GM12878 (cell line): ENCODE measurements at regions not wholly inside any gene's neighbourhood (a gene's known extent, or its start where the extent isn't known, plus 50 kb on each side); places are given as distances from the start of the nearest gene placed in this dataset.

Experiments
- ATAC-seq: fragments of 200-7000 bp; cut with Tn5 transposase; 3 replicates; pipeline ENCODE4 v1.9.1; 2020; ENCODE audit warnings: mild to moderate bottlenecking, moderate library complexity
- BruUV-seq: library from RNA; stranded (reverse); fragments of 400-500 nt; replicated peaks from 2 replicates; lab custom pipeline; 2021; lab: Mats Ljungman, UMichigan
- CTCF ChIA-PET: fragments of 300-600 bp; sonication (Branson Sonifier 250); formaldehyde crosslinking; extraction: SDS; loops from one replicate; lab custom pipeline; 2021; ENCODE audit warnings: inconsistent platforms; lab: Yijun Ruan, JAX
- POLR2A ChIA-PET: fragments of 350-600 bp; formaldehyde crosslinking; extraction: SDS; loops from one replicate; lab custom pipeline; 2021; ENCODE audit warnings: inconsistent platforms; lab: Charles Lee
- RAD21 ChIA-PET: fragments of 300-600 bp; sonication (Branson Sonifier 250); formaldehyde crosslinking; loops from one replicate; lab custom pipeline; 2023; ENCODE audit warnings: antibody characterized with exemption; ENCODE audit not compliant: unreplicated experiment; lab: Charles Lee
- SMC1A ChIA-PET: fragments of 300-600 bp; sonication (Branson Sonifier 250); formaldehyde crosslinking; loops from one replicate; lab custom pipeline; 2023; ENCODE audit not compliant: unreplicated experiment, uncharacterized antibody; lab: Charles Lee
- DNase-seq: peaks from one replicate; pipeline ENCODE4 v3.0.0-alpha.2; 2011; ENCODE audit warnings: low read depth, low spot score
- FAIRE-seq: peaks from 3 replicates; lab custom pipeline; 2011; peaks lifted over from hg19 to GRCh38; lab: Jason Lieb, UNC
- H2AFZ ChIP-seq: 2 replicates; pipeline ENCODE4 v1.6.0; 2011; ENCODE audit warnings: low read depth, low read length, control low read depth; ENCODE audit not compliant: control insufficient read depth
- H3K27ac ChIP-seq: 2 replicates; pipeline ENCODE4 v1.5.1; 2011; ENCODE audit warnings: control low read depth; ENCODE audit not compliant: control insufficient read depth, insufficient read depth
- H3K27me3 ChIP-seq, 2 experiments: replicated peaks in 1 of 2; 2 replicates each; pipeline versions ENCODE4 v1.6.0 to v1.6.1; 2011; ENCODE audit warnings: low read length in 1 of 2; ENCODE audit not compliant: control insufficient read depth in 2 of 2, insufficient read depth in 2 of 2
- H3K36me3 ChIP-seq, 2 experiments: 2 replicates each; pipeline ENCODE4 v1.5.1; 2011; ENCODE audit warnings: low read length in 1 of 2; ENCODE audit not compliant: control insufficient read depth in 2 of 2, insufficient read depth in 2 of 2
- H3K4me1 ChIP-seq: 2 replicates; pipeline ENCODE4 v1.6.1; 2011; ENCODE audit warnings: mild to moderate bottlenecking, low read length, moderate library complexity, mixed read lengths; ENCODE audit not compliant: control insufficient read depth, insufficient read depth
- H3K4me2 ChIP-seq: 2 replicates; pipeline ENCODE4 v1.6.0; 2011; ENCODE audit warnings: control low read depth; ENCODE audit not compliant: control insufficient read depth, insufficient read depth
- H3K4me3 ChIP-seq: fragments of 200-600 bp; sonication (generic); 2 replicates; pipeline ENCODE4 v1.5.1; 2016
- H3K79me2 ChIP-seq: 2 replicates; pipeline ENCODE4 v1.6.0; 2011; ENCODE audit warnings: low read length; ENCODE audit not compliant: control insufficient read depth, insufficient read depth
- H3K9ac ChIP-seq: 2 replicates; pipeline ENCODE4 v1.8.0; 2011; ENCODE audit warnings: low read length, control low read depth, mixed read lengths; ENCODE audit not compliant: control insufficient read depth, insufficient read depth
- H3K9me3 ChIP-seq: replicated peaks from 3 replicates; pipeline ENCODE4 v1.5.1; 2011; ENCODE audit warnings: mild to moderate bottlenecking, low read length; ENCODE audit not compliant: control insufficient read depth, insufficient read depth
- H4K20me1 ChIP-seq: 2 replicates; pipeline ENCODE4 v1.6.0; 2011; ENCODE audit not compliant: control insufficient read depth, insufficient read depth
- CREB1 ChIP-seq: IDR thresholded peaks from 2 replicates; pipeline ENCODE4 v1.6.1; 2012; ENCODE audit warnings: low read depth, mild to moderate bottlenecking, inconsistent platforms
- E4F1 ChIP-seq: fragments of 450-650 bp; IDR thresholded peaks from 2 replicates; pipeline ENCODE4 v1.6.1; 2018; ENCODE audit warnings: borderline replicate concordance, mild to moderate bottlenecking; ENCODE audit not compliant: partially characterized antibody
- HDAC6 ChIP-seq: fragments of 200-600 bp; sonication (generic); IDR thresholded peaks from one replicate; pipeline ENCODE4 v1.8.0; 2017; ENCODE audit warnings: antibody characterized with exemption; ENCODE audit not compliant: unreplicated experiment
- MEF2A ChIP-seq: IDR thresholded peaks from 2 replicates; pipeline ENCODE4 v1.6.1; 2011; ENCODE audit warnings: low read depth, mild to moderate bottlenecking, low read length, moderate library complexity; ENCODE audit not compliant: insufficient read depth
- MEF2B ChIP-seq: fragments of 450-650 bp; IDR thresholded peaks from 2 replicates; pipeline ENCODE4 v1.6.1; 2018; ENCODE audit warnings: mild to moderate bottlenecking, moderate library complexity; ENCODE audit not compliant: partially characterized antibody, poor library complexity, severe bottlenecking
- MTA3 ChIP-seq: IDR thresholded peaks from 2 replicates; pipeline ENCODE4 v1.6.1; 2012; ENCODE audit warnings: low read length, inconsistent platforms, borderline replicate concordance
- MYB ChIP-seq: fragments of 150-350 bp; IDR thresholded peaks from 2 replicates; pipeline ENCODE4 v1.6.1; 2014; ENCODE audit warnings: mild to moderate bottlenecking, low read depth, low read length, borderline replicate concordance
- NR2F1 ChIP-seq: fragments of 450-650 bp; conservative IDR thresholded peaks from 2 replicates; pipeline ENCODE4 v1.6.1; 2017; ENCODE audit warnings: mild to moderate bottlenecking
- RAD21 ChIP-seq: IDR thresholded peaks from 2 replicates; pipeline ENCODE4 v1.6.1; 2011; ENCODE audit warnings: mild to moderate bottlenecking, low read depth, low read length, moderate library complexity; ENCODE audit not compliant: insufficient read depth
- SKIL ChIP-seq: fragments of 450-650 bp; IDR thresholded peaks from 2 replicates; pipeline ENCODE4 v1.6.1; 2017; ENCODE audit warnings: mild to moderate bottlenecking, low read depth, inconsistent platforms; ENCODE audit not compliant: poor library complexity, severe bottlenecking
- SMARCA5 ChIP-seq: fragments of 450-650 bp; IDR thresholded peaks from 2 replicates; pipeline ENCODE4 v1.6.1; 2017; ENCODE audit warnings: mild to moderate bottlenecking
- SP1 ChIP-seq: IDR thresholded peaks from one replicate; pipeline ENCODE4 v1.6.1; 2011; ENCODE audit warnings: low read depth, low read length
- SREBF1 ChIP-seq: IDR thresholded peaks from 2 replicates; pipeline ENCODE4 v1.6.1; 2012; ENCODE audit warnings: mild to moderate bottlenecking, low read length
- TCF7 ChIP-seq: IDR thresholded peaks from 2 replicates; pipeline ENCODE4 v1.6.1; 2014; ENCODE audit warnings: antibody characterized with exemption, borderline replicate concordance
- USF2 ChIP-seq: IDR thresholded peaks from 2 replicates; pipeline ENCODE4 v1.6.1; 2011; ENCODE audit warnings: low read depth, low read length, improper control_type of control experiment, borderline replicate concordance
- ZBED1 ChIP-seq: IDR thresholded peaks from 2 replicates; pipeline ENCODE4 v1.6.1; 2016; ENCODE audit warnings: borderline replicate concordance
- WGBS: methylation state at CpG from one replicate; pipeline ENCODE4 v1.1.6; 2016; ENCODE audit warnings: low lambda C conversion rate; ENCODE audit not compliant: insufficient replicate concordance, insufficient coverage; ENCODE audit errors: missing lambda C conversion rate; 5-methylcytosine and 5-hydroxymethylcytosine counted together
- in situ Hi-C: fragments of 300-500 bp; cut with MboI; formaldehyde crosslinking; loops from 9 replicates; pipeline ENCODE4 v1.14.3; 2018; ENCODE audit warnings: mixed read lengths
- intact Hi-C: fragments of 100-400 bp; cut with micrococcal nuclease; formaldehyde crosslinking; loops from one replicate; pipeline ENCODE4 v1.14.2; 2022; ENCODE audit not compliant: unreplicated experiment

- intact Hi-C loops: no loop called here
- ChIA-PET SMC1A (no interaction called here), RAD21 (no interaction called here), CTCF (no interaction called here), POLR2A (no interaction called here)
- Histone ChIP-seq H3K79me2 (no peaks in the 10 kb centered on the region), H3K27me3 (no peaks in the 10 kb centered on the region; a peak in 1 of 4 replicates), H4K20me1 (no peaks in the 10 kb centered on the region), H3K9me3 (no peaks in the 10 kb centered on the region), H3K27ac (no peak overlapping the region), H3K4me3 (no peak overlapping the region), H2AFZ (no peak overlapping the region), H3K9ac (no peak overlapping the region), H3K4me1 (no peaks in the 10 kb centered on the region), H3K4me2 (no peak overlapping the region), H3K36me3 (no peaks in the 10 kb centered on the region)
- TF ChIP-seq ZBED1 (no peak), HDAC6 (no peak), MEF2A (no peak), SMARCA5 (no peak), RAD21 (no peak), MTA3 (no peak), MYB (no peak), CREB1 (no peak), USF2 (no peak), SREBF1 (no peak), SP1 (no peak), SKIL (no peak), NR2F1 (no peak), TCF7 (no peak), MEF2B (no peak), E4F1 (no peak)
- FAIRE-seq (no peak), ATAC-seq (no peak), DNase-seq (no peak)
- in situ Hi-C loops: no loop called here
- 39% methylated on average over 6 of the region's 6 CpGs for WGBS
- BruUV-seq: no TSS peak
These were observed 314.2 kb downstream of the CDK5RAP2 start for GRCh38 chr9:120265791-120266190.
